ENCODE measurements at regions not wholly inside any gene's neighbourhood (a gene's known extent, or its start where the extent isn't known, plus 50 kb on each side); places are given as distances from the start of the nearest gene placed in this dataset.
"Not testable (repeated sequence)": the region's sequence is repeated elsewhere in the genome, so short reads cannot be mapped to it uniquely, and the experiment has no call there.

DNA sequence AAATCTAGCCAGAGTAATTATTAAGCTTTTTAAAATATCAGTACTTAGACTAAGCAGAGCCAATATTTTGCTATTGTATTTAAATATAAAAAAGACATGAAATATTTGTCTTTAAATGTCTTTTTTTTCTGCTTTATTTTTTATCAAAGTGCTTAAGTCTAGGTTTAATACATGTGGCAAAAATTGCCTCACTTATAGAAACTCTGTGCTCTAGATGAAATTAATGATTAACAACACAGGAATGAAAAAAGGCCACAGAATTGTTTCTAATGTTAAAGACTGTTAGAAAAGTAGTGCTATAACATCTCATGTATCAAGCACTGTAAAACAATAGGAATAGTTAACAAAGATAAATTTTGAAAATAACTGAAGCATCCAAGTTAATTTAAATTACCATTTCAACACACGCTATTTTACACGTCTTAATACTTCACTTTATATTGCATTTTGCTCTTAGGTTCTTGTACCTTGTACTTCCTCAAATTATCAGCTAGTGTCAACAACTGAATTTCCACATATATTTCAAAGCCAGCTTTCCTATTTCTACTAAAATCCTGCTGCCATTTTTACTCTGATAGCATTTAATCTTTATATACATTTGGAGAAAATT, 1515.1 kb downstream of the HACE1 start:
- no peaks in the 10 kb centered on the region for H3K36me3 Mint-ChIP-seq
- no peak overlapping the region for H3K4me3 Mint-ChIP-seq
- no peak for DNase-seq
- H3K4me1 Mint-ChIP-seq (ENCODE audit: low read depth): no peaks in the 10 kb centered on the region
- H3K27ac Mint-ChIP-seq: no peak overlapping the region
- H3K27me3 Mint-ChIP-seq: no peaks in the 10 kb centered on the region
- H3K9me3 Mint-ChIP-seq: peaks cover 2% of the 10 kb centered on the region
- intact Hi-C loops (cut with micrococcal nuclease): no loop called here
- ChIA-PET POLR2A (no interaction called here), CTCF (no interaction called here)

DNA sequence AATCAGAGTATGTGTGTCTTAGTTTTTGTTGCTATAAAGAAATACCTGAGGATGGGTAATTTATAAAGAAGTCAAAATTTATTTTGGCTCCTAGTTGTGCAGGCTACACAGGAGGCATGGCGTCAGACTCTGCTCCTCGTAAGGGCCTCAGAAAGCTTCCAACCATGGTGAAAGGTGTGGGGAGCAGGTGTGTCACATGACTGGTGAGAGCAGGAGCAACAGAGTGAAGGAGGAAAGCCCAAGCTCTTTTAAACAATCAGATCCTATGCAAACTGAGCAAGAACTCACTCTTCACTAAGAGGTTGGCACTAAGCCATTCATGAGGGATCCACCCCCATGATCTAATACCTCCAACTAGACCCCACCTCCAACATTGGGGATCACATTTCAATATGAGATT, 1524.3 kb downstream of the HACE1 start:
- Mint-ChIP-seq H3K36me3 (no peaks in the 10 kb centered on the region), H3K27ac (no peak overlapping the region), H3K4me3 (no peak overlapping the region), H3K27me3 (no peaks in the 10 kb centered on the region), H3K9me3 (peaks cover 1% of the 10 kb centered on the region), H3K4me1 (ENCODE audit: low read depth) (no peaks in the 10 kb centered on the region)
- POLR2A ChIA-PET: no interaction called here
- CTCF ChIA-PET: no interaction called here
- intact Hi-C loops (cut with micrococcal nuclease): no loop called here
- no peak for DNase-seq

DNA sequence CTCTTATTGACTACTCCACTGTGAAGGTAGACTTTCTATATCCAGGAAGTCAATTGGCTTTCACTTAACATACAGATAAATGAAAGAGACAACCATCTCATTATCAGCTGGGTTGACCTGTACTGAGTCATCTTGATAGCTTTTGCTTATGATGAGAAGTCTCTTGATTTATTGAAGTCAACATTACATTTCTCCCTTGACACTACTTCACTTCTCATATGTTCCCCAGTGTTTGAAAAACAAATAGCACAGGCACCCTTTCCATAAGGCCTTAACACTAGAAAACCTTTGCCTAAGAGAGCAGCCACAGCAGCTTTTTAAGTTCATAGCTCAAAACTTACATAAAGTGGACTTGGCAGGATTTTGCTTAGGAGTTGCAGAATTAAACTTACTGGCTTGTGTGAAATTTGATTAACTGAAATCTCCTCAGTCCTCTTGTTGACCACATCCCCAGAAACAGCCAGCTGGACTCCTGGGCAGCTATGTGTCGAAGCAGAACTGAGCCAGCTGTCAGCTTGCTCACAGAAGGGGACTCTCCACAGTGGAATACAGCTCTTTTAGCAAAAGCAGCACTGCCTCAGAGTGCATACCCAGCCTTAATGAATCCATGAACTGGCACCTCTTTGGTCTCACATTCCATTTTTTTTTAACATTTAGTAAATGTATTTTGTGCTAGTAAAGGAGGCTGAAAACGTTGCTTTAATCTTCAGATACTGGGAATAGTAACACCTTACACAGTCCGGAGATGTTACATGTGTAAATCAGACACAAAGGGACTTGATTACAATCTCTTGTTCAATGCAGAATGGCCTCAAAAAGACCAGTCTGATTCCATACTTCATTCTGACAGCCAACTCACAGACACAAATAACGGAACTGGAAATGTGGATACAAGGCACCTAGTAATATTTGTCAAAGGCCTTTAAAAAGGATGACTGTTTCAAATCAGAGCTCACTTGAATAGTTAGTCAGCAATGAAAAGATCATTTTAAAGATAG, 1532.7 kb downstream of the HACE1 start:
- ChIA-PET POLR2A (no interaction called here), CTCF (no interaction called here)
- Mint-ChIP-seq H3K4me3 (no peak overlapping the region), H3K4me1 (ENCODE audit: low read depth) (no peaks in the 10 kb centered on the region), H3K36me3 (no peaks in the 10 kb centered on the region), H3K27ac (no peak overlapping the region), H3K9me3 (no peaks in the 10 kb centered on the region), H3K27me3 (no peaks in the 10 kb centered on the region)
- DNase-seq: no peak
- intact Hi-C loops (cut with micrococcal nuclease): no loop called here

DNA sequence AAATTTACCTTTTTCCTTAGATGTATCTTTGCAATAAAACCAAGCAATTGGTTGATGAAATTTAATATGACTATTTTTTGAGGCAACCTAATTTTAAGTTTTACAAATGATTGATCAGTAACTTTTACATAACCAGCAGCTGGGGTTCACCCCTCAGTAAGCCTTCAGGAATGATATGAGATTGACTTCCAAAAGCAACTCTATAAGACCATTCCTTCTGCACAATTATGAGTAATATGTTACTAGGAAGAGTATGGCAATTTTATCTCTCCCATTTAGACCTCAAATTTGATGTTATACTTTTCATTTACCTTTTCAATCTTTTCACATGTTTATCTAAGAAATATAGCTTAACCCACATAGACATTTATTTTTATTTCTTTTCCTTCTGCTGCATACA, 1546.3 kb downstream of the HACE1 start:
- POLR2A ChIA-PET: no interaction called here
- H3K9me3 Mint-ChIP-seq: peaks cover 10% of the 10 kb centered on the region

DNA sequence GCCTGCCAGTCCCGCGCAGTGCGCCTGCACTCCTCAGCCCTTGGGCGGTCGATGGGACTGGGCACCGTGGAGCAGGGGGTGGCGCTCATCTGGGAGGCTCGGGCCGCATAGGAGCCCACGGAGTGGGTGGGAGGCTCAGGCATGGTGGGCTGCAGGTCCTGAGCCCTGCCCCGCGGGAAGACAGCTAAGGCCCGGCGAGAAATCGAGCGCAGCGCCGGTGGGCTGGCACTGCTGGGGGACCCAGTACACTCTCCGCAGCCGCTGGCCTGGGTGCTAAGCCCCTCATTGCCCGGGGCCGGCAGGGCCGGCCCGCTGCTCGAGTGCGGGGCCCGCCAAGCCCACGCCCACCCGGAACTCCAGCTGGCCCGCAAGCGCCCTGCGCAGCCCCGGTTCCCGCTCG, 1565.3 kb downstream of the HACE1 start:
- H3K36me3 Mint-ChIP-seq; H3K27me3 Mint-ChIP-seq; intact Hi-C loops (cut with micrococcal nuclease); DNase-seq; H3K27ac Mint-ChIP-seq; POLR2A ChIA-PET; CTCF ChIA-PET; H3K4me1 Mint-ChIP-seq (ENCODE audit: low read depth); H3K4me3 Mint-ChIP-seq: not testable (repeated sequence)
- H3K9me3 Mint-ChIP-seq: peaks cover 17% of the 10 kb centered on the region

More for the DNA sequence above, 1546.3 kb downstream of the HACE1 start:
- no peak overlapping the region for H3K4me3 Mint-ChIP-seq
- H3K27ac Mint-ChIP-seq: no peak overlapping the region
- no peaks in the 10 kb centered on the region for H3K4me1 Mint-ChIP-seq (ENCODE audit: low read depth)
- H3K36me3 Mint-ChIP-seq: no peaks in the 10 kb centered on the region
- H3K27me3 Mint-ChIP-seq: no peaks in the 10 kb centered on the region
- CTCF ChIA-PET: no interaction called here
- intact Hi-C loops (cut with micrococcal nuclease): no loop called here
- DNase-seq: no peak

DNA sequence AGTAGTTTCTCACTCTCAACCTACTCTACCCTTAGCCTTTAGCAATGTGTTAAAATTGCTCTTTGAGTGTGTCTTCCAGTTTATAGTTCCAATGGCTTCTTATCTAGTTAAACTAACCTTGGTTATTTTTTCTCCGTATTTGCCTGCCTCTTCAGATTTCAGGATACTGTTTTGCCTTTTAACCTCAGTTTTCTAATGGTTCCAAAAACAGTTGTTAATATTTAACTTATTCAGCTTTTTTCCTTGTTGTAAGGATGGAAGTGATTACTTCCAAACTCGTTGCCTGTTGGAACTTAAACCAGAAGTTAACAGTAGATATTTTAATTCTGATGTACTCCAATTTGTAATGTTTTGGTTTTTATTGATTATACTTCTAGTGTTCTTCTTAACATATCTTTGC, 1574.9 kb downstream of the HACE1 start:
- H3K9me3 Mint-ChIP-seq: no peaks in the 10 kb centered on the region
- H3K4me1 Mint-ChIP-seq (ENCODE audit: low read depth): no peaks in the 10 kb centered on the region
- intact Hi-C loops (cut with micrococcal nuclease): no loop called here
- ChIA-PET CTCF (no interaction called here), POLR2A (no interaction called here)
- no peaks in the 10 kb centered on the region for H3K36me3 Mint-ChIP-seq
- no peak overlapping the region for H3K4me3 Mint-ChIP-seq
- no peak for DNase-seq
- H3K27ac Mint-ChIP-seq: no peak overlapping the region
- no peaks in the 10 kb centered on the region for H3K27me3 Mint-ChIP-seq

DNA sequence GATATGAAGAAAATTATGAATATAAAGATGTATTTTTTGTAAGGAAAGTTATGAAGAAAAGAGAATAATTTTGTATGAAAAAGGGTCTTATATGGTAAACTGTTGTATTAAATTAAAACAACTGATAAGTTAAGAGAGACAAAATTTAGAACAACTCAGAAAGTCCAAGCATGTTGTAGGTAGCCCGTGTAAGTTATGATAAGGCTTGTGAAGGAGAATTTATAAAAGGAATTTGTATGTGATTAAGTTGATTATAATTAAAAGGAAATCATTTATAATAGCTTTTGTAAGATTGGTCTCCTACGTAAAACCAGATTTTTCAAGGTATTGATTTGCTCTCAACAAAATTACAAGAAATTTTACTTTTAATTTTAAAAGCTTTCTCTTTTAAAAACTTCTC, 1579.3 kb downstream of the HACE1 start:
- H3K4me1 Mint-ChIP-seq (ENCODE audit: low read depth): no peaks in the 10 kb centered on the region
- no peak for DNase-seq
- no peak overlapping the region for H3K27ac Mint-ChIP-seq
- intact Hi-C loops (cut with micrococcal nuclease): no loop called here
- H3K9me3 Mint-ChIP-seq: no peaks in the 10 kb centered on the region
- H3K4me3 Mint-ChIP-seq: no peak overlapping the region
- ChIA-PET POLR2A (no interaction called here), CTCF (no interaction called here)
- no peaks in the 10 kb centered on the region for H3K27me3 Mint-ChIP-seq
- no peaks in the 10 kb centered on the region for H3K36me3 Mint-ChIP-seq

DNA sequence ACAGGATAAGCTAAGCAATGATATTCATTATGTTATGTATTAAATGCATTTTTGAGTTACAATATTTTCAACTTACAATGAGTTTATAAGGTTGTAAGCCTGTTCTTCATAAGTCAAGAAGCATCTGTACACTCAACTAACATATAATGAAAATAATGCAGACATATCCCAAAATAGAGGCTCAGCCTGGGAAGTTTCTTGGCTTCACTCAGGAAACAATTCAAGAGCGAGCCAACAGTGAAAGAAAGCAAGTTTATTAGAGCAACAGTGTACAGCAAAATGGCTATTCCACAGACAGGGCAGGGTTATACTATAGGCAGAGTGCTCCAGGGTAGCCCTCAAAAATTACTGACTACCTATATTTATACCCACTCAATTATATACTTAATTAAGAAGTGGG, 1581.8 kb downstream of the HACE1 start:
- Mint-ChIP-seq H3K4me1 (ENCODE audit: low read depth) (no peaks in the 10 kb centered on the region), H3K27ac (no peak overlapping the region), H3K9me3 (no peaks in the 10 kb centered on the region), H3K4me3 (no peak overlapping the region), H3K36me3 (no peaks in the 10 kb centered on the region), H3K27me3 (no peaks in the 10 kb centered on the region)
- DNase-seq: no peak
- ChIA-PET CTCF (no interaction called here), POLR2A (no interaction called here)
- intact Hi-C loops (cut with micrococcal nuclease): no loop called here

DNA sequence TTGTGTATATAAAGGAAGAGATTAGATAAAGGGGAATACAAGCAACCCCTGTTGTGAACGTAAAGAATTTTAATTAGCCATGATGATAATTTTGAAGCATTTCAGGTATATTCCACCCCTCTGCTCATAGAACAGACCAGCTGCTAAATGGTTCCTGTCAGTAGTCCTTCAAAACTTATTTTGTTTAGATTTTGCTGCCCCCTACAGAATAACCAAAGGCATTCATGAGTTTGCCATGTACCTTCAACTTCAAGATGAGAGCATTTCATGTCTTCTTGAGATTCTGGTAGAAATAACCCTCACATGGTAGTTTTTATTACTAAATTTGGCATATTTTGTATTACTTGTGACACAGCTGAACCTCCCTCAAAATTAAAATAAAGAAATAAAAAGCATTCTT, 1586.7 kb downstream of the HACE1 start:
- CTCF ChIA-PET: no interaction called here
- H3K27me3 Mint-ChIP-seq: no peaks in the 10 kb centered on the region

DNA sequence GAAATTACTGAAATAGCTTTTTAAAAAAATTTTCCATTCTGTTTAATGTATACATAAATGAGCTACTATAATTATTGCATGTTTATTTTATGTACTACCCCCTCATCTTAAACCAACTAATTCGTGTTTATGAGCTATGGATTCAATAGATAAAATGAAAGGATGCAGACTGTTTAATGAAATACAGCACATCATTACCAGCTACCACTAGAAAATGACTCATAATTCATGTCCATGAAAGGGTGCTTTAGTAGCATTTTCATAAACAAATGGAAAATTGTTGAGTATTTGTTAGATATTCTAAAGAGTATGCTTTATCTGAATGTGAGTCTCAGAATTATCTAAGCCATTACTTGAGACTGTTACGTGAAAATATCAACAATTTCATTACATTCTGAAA, 1590.1 kb downstream of the HACE1 start:
- H3K27ac Mint-ChIP-seq: no peak overlapping the region
- CTCF ChIA-PET: no interaction called here
- intact Hi-C loops (cut with micrococcal nuclease): no loop called here
- POLR2A ChIA-PET: no interaction called here
- no peaks in the 10 kb centered on the region for H3K4me1 Mint-ChIP-seq (ENCODE audit: low read depth)
- no peak overlapping the region for H3K4me3 Mint-ChIP-seq
- H3K36me3 Mint-ChIP-seq: no peaks in the 10 kb centered on the region
- no peak for DNase-seq
- H3K9me3 Mint-ChIP-seq: peaks cover 2% of the 10 kb centered on the region
- H3K27me3 Mint-ChIP-seq: no peaks in the 10 kb centered on the region

More for the DNA sequence above, 1586.7 kb downstream of the HACE1 start:
- Mint-ChIP-seq H3K9me3 (no peaks in the 10 kb centered on the region), H3K4me3 (no peak overlapping the region), H3K36me3 (no peaks in the 10 kb centered on the region), H3K27ac (no peak overlapping the region), H3K4me1 (ENCODE audit: low read depth) (no peaks in the 10 kb centered on the region)
- POLR2A ChIA-PET: no interaction called here
- DNase-seq: no peak
- intact Hi-C loops (cut with micrococcal nuclease): no loop called here

DNA sequence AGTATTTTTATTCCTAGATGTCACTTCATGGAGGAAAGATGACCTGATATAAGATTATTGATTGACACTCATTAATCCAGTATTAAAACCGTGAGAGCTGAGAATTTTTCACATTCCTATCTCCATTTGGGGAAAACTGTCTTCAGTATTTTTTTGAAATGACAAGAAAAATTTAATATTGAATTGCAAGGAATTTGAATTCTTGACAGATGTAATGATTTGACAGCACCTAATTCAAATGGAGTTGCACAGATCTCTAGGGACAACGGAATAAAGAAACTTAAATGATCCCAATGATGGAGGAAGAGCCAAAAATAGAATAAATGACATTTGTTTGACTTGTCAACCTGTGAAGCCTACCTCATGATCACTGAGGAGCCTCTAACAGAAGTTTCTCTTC, 1591.4 kb downstream of the HACE1 start:
- Mint-ChIP-seq H3K36me3 (no peaks in the 10 kb centered on the region), H3K9me3 (peaks cover 2% of the 10 kb centered on the region), H3K4me1 (ENCODE audit: low read depth) (no peaks in the 10 kb centered on the region), H3K27me3 (no peaks in the 10 kb centered on the region), H3K27ac (no peak overlapping the region), H3K4me3 (no peak overlapping the region)
- intact Hi-C loops (cut with micrococcal nuclease): no loop called here
- no peak for DNase-seq
- ChIA-PET POLR2A (no interaction called here), CTCF (no interaction called here)

DNA sequence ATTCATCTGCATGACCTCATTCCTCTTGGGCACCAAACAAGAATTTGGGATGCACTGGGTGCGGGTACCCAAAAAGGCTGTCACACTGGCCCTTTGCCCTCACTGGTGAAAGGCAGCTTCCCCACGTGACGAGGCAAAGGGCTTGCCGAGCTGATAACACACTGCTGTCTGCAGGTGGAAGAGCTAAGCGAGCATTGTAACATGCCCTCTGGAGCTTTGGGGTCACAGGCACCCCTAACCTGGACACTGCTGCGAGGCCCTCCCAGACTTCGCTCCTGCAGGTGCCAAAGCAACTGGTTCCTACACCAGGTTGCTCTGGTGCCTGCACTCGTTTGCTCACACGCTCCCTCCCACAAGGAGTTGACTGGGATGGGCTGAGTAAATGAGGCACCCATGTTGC, 1595.7 kb downstream of the HACE1 start:
- H3K4me1 Mint-ChIP-seq (ENCODE audit: low read depth): no peaks in the 10 kb centered on the region
- ChIA-PET POLR2A (no interaction called here), CTCF (no interaction called here)
- no peak for DNase-seq
- no peaks in the 10 kb centered on the region for H3K27me3 Mint-ChIP-seq
- H3K27ac Mint-ChIP-seq: no peak overlapping the region
- peaks cover 4% of the 10 kb centered on the region for H3K9me3 Mint-ChIP-seq
- no peak overlapping the region for H3K4me3 Mint-ChIP-seq
- no peaks in the 10 kb centered on the region for H3K36me3 Mint-ChIP-seq
- intact Hi-C loops (cut with micrococcal nuclease): no loop called here

DNA sequence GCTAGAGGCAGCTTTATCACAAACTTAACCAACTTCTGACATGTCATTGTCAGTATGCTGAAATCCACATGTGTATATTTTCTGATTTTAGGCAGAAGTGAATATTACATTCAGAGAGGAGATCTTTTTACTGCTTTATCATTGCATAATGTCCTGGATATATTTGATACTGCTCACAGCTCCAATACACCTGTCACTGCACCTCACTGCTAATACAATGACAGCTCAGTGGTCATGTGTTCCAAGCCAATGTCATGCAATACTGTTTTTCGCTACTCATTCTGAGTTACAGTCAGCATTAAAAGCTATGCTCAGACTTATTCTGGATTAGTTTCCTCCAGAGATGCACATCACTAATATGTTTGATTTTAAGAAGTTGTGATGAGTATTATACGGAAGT, 1604.6 kb downstream of the HACE1 start:
- no peaks in the 10 kb centered on the region for H3K36me3 Mint-ChIP-seq
- no peak for DNase-seq
- no peaks in the 10 kb centered on the region for H3K4me1 Mint-ChIP-seq (ENCODE audit: low read depth)
- no peak overlapping the region for H3K4me3 Mint-ChIP-seq
- H3K27me3 Mint-ChIP-seq: no peaks in the 10 kb centered on the region
- peaks cover 11% of the 10 kb centered on the region for H3K9me3 Mint-ChIP-seq
- intact Hi-C loops (cut with micrococcal nuclease): no loop called here
- CTCF ChIA-PET: no interaction called here
- POLR2A ChIA-PET: no interaction called here
- H3K27ac Mint-ChIP-seq: no peak overlapping the region
